ENCODE measurements at regions not wholly inside any gene's neighbourhood (a gene's known extent, or its start where the extent isn't known, plus 50 kb on each side); places are given as distances from the start of the nearest gene placed in this dataset.

- no peak overlapping the region for H3K27ac ChIP-seq
- DNase-seq (ENCODE audit: low read depth, low spot score) = no peak
Measured at GRCh38 chr12:19005257-19005801, 124.2 kb upstream of the PLEKHA5 start.

DNA sequence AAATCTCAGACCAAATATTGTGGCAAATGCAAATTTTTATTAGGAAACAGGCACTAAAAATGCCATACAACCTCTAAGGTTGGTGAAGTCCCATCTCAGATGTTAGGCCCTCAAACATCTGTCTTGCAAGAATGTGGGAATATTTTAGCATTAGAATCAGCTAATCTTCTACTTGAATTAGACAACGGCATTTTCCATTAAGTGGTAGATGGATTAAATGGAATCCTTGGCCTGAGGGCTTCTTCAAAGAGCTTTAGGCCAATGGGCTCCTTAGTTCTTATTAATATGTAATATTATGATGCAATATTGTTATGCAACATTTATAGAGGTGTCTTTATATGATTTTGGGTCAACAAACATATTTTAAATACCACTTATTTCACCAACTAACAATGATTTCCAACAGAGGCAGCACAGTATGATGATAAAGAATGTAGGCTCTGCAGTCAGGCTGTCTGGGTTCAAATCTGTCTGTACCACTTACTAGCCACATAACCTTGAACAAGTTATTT, 122.9 kb upstream of the PLEKHA5 start:
- no peak for DNase-seq (ENCODE audit: low read depth, low spot score)
- H3K27ac ChIP-seq = no peak overlapping the region

DNA sequence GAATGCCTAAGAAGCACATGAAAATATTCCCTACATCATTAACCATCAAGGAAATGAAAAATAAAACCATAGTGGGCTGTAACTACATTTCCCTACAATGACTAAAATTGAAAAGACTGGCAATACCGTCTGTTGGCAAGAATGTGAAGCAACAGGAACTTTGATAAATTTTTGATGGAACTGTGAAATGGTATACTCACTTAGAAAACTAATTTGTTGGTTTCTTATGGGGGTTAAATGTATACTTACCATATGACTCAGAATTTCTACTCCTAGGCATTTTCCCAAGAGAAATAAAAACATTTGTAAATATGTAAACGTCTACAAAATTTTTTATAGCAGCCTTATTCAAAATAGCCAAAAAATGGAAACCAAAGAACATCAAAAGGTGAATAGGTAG, 121.4 kb upstream of the PLEKHA5 start:
- DNase-seq (ENCODE audit: low read depth, low spot score) = no peak
- H3K27ac ChIP-seq = no peak overlapping the region

DNA sequence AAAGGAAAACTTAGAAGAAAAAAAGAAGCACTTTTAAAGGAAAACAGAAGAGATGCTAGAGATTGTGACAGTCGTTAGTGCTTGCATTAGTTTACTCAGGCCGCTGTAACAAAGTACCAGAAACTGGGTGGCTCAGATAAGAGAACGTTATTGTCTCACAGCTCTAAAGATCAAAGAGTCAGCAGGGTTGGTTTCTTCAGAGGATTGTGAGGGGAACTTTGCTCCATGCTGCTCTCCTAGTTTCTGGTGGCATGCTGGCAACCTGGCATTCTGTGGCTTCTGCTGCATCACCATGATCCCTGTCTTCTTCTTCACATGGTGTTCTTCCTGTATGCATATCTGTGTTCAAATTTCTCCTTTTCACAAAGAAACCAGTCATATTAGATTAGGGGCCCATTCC, 119.4 kb upstream of the PLEKHA5 start:
- no peak overlapping the region for H3K27ac ChIP-seq

GRCh38 chr12:19010726-19011125, 118.8 kb upstream of the PLEKHA5 start:
- no peak for DNase-seq (ENCODE audit: low read depth, low spot score)
- H3K27ac ChIP-seq = no peak overlapping the region

More for the DNA sequence above, 119.4 kb upstream of the PLEKHA5 start:
- no peak for DNase-seq (ENCODE audit: low read depth, low spot score)

DNA sequence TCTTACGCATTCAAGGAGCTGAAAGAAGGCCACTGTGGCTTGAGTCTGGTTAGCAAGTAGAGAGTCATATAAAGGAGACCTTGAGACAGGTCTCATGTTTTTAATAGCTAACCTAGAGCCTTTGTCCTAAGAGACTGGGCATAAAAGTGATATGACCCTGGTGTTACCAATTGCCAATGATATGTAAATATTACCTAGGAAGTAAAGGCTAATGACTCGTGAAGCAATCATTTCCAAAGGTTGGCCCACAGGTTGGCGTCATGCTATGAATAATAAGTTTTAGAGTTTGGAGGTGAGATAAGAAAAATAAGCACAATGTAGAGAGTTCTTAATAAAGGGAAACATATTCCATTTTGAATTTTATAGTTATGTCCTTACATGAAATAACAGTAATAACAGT, 116.6 kb upstream of the PLEKHA5 start:
- no peak for DNase-seq (ENCODE audit: low read depth, low spot score)
- H3K27ac ChIP-seq = peak overlapping the region; percentile 13

DNA sequence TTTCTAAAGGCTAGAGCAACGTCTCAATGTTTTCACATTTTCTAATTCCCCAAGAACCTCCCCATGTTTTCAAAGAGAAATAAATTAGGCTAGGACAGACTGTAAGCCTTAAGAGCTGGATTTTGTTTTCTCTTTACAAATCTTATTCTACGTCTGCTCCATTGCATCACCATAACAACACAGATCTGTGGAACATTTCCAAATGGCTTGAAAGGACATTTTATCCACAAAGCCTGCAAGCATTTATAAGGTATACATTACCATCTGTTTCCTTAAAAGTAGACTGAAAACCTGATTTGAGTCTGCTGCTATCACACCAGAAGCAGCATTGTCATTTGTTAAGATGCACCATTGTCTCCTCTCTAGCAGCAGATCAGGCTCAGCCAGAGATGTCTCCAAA, 115.3 kb upstream of the PLEKHA5 start:
- DNase-seq (ENCODE audit: low read depth, low spot score) = no peak
- no peak overlapping the region for H3K27ac ChIP-seq

DNA sequence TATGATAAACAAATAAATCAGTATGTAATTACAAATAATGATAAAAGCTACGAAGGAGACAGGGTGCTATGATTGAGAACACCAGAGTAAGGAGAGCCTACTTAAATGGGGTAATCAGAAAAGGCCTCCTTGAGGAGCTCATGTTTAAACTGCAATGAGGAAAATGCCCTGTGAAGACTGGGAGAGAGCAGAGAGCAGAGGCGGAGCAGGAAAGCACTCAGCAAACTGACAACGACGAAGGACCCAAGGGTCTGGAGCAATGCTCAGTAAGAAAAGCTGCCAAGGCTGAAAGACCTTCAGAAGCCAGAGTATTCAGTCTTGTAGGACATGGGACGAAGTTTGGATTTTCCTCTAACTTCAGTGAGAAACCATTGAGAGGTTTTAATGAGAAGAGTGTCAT, 114.2 kb upstream of the PLEKHA5 start:
- no peak for DNase-seq (ENCODE audit: low read depth, low spot score)
- no peak overlapping the region for H3K27ac ChIP-seq

GRCh38 chr12:19018302-19018970, 111.1 kb upstream of the PLEKHA5 start:
- no peak for DNase-seq (ENCODE audit: low read depth, low spot score)
- H3K27ac ChIP-seq = peak overlapping the region; percentile 36

DNA sequence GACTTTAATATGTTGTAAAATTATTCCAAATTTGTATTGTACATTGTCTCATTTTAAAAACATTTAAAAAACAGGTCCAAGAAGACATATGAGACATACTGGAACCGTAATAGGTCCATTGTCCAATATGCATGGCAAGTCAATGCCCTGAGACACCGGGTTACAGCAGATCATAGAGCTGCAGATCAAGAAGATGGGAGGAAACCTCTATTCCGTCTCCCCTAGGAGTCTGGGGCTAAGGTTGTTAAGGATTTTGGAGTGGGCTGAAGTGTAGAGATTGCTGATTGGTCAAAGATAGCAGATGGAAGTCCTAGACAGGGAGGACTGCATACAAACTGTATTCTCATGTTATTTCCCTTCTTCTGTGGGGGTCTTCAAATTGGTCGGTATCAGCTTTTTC, 108.3 kb upstream of the PLEKHA5 start:
- no peak for DNase-seq (ENCODE audit: low read depth, low spot score)
- H3K27ac ChIP-seq = no peak overlapping the region

- DNase-seq (ENCODE audit: low read depth, low spot score) = no peak
- H3K27ac ChIP-seq = no peak overlapping the region
Measured at GRCh38 chr12:19021646-19022045, 107.9 kb upstream of the PLEKHA5 start.

DNA sequence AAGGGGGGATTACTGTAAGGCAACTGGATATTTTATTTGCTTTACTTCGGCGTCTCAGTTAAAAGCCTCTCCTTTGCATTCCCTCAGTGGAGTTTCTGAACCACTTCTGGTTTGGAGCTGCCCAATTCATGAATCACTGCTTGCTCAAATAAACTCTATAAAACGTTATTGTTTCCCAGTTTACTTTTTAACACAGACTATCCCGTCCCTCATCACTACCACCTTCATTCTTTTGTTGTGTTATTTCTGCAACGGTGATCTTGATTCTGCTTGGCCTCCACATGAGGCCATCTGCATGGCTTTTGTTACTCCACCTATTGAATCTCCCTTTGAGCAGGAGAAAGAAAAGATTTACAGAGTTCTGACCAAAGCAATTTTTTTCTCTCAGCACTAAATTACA, 104.0 kb upstream of the PLEKHA5 start:
- H3K27ac ChIP-seq = no peak overlapping the region
- no peak for DNase-seq (ENCODE audit: low read depth, low spot score)

DNA sequence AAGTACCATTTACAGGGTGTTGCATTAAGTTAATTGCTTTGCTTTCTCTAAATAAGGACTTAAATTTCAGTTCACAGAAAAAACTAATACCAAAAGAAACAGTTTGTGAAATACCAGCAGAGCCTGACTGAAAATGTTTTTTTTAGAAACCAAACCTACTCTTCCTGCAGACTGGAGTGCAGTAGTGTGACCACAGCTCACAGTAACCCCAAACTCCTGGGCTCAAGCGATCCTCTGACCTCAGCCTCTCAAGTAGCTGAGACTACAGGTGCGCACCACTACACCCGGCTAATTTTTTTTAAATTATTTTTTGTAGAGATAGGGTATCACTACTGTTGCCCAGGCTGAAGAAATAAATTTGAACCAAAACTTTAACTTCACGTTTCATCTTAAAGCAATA, 103.5 kb upstream of the PLEKHA5 start:
- no peak overlapping the region for H3K27ac ChIP-seq
- no peak for DNase-seq (ENCODE audit: low read depth, low spot score)

DNA sequence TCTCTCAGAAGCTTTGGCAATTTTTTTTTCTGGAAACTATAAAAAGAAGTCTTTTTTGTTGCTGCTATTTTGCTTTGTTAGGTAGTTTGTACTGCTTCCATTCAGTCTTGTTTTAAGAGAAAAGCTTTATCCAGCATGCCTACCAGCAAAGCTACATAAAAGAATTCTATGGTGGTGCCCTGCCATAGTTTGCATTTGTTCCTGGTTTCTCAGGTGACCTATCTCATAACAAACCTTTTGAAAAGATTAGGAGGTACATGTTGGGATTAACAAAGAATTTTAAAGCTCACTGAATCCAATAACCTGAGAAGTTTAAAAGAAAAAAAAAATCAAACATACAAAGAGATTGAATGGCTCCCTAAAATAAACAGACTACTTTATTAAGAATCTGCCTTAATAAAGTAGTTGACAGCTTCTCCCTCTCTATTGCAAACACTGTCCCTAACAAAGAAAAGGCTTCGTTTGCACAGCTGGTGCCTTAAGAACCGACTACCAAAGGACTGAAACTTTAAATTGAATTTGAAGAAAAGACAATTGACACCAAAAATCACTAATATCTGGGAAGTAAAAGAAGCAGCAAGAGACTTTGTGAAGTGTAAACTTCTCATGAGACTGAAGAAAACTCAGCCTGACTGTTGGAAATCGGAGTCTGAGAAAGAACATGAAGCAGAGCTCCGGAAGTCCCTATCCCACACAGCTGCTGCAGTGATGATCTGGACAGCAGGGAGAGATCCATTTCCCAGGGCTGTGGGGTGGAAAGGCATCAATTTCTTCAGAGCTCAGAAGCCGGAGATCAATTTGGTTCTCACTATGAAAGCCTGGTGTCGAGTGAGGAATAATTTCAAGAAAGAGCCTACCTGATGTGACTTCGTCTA, 102.7 kb upstream of the PLEKHA5 start:
- no peak for DNase-seq (ENCODE audit: low read depth, low spot score)
- H3K27ac ChIP-seq = no peak overlapping the region

DNA sequence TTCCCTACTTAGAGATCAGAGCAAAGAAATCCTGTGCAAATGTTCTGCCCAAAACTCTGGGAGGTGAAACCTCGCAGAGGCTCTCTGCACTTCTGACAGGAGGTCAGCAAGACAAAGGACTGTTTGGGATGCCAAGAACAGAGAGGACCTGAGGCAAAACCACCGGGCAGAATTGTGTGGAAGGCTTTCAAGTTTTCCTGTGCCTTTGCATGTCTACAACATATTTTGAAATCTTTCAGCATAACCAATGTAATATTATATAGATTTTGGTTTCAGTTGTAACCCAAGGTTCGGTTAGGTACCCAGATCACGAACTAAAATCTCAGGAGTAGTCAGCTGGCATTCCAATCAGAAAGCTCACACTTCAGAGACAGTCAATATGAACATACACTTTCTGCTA, 99.4 kb upstream of the PLEKHA5 start:
- H3K27ac ChIP-seq = peak overlapping the region; percentile 69
- no peak for DNase-seq (ENCODE audit: low read depth, low spot score)

DNA sequence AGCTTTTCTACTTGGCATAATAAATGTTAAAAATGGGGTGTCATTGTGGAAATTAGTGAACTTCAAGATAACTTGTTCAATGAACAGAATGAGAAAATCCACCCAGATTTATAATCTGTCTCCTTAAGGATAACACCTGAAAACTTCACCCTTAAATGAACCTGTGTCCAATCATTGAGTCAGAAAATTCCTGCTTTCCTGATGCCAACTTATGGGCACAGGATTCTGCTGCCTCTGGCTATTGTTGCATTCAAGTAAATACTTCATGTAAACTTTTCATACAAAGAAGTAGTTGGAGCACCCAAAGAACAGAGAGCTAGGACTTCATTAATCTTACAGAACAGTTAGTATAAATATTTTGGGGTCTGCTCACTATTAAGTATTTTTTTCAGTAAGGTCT, 98.9 kb upstream of the PLEKHA5 start:
- H3K27ac ChIP-seq = peak overlapping the region; percentile 69
- DNase-seq (ENCODE audit: low read depth, low spot score) = no peak

- peak; percentile 57 for DNase-seq (ENCODE audit: low read depth, low spot score)
- peak overlapping the region; percentile 69 for H3K27ac ChIP-seq
Measured at GRCh38 chr12:19031032-19031431, 98.5 kb upstream of the PLEKHA5 start.

GRCh38 chr12:19032826-19033225, 96.7 kb upstream of the PLEKHA5 start:
- no peak overlapping the region for H3K27ac ChIP-seq
- DNase-seq (ENCODE audit: low read depth, low spot score) = no peak

GRCh38 chr12:19033244-19033643, 96.3 kb upstream of the PLEKHA5 start:
- H3K27ac ChIP-seq = no peak overlapping the region
- DNase-seq (ENCODE audit: low read depth, low spot score) = no peak

DNA sequence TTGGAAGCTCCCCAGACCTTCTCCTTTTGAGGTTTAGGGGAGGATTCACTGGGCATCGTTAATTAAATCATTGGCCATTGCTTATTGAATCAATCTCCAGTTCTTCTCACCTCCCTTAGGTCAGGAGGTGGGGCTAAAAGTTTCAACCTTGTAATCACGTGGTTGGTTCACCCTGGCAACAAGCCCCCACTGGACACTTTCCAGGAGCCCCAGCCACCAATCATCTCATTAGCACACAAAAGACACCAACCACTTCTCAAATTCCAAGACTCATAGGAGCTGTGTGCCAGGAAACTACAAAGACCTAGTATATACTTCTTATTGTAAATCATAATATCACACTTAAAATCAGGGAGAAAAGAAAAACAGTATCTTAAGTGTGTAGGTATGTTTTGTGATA, 94.6 kb upstream of the PLEKHA5 start:
- H3K27ac ChIP-seq = no peak overlapping the region
- no peak for DNase-seq (ENCODE audit: low read depth, low spot score)

- H3K27ac ChIP-seq = no peak overlapping the region
- no peak for DNase-seq (ENCODE audit: low read depth, low spot score)
Measured at GRCh38 chr12:19035536-19035935, 94.0 kb upstream of the PLEKHA5 start.

Data from epithelial cell of prostate (primary cell).